Ectodermal cell (in vitro differentiated cells): ENCODE measurements at regions not wholly inside any gene's neighbourhood (a gene's known extent, or its start where the extent isn't known, plus 50 kb on each side); places are given as distances from the start of the nearest gene placed in this dataset.

ENCODE experiments used
- H3K27ac ChIP-seq: 2 replicates; pipeline ENCODE4 v1.7.0; 2013; ENCODE audit warnings: mild to moderate bottlenecking, low read depth, low read length; ENCODE audit not compliant: insufficient read depth, poor library complexity, severe bottlenecking
- H3K27me3 ChIP-seq: 2 replicates; pipeline ENCODE4 v1.7.0; 2013; ENCODE audit warnings: mild to moderate bottlenecking, low read length; ENCODE audit not compliant: insufficient read depth, control insufficient read depth, poor library complexity, severe bottlenecking
- H3K36me3 ChIP-seq: one replicate; pipeline ENCODE4 v1.7.0; 2013; ENCODE audit warnings: low read length; ENCODE audit not compliant: control insufficient read depth, insufficient read depth
- H3K4me1 ChIP-seq: one replicate; pipeline ENCODE4 v1.7.0; 2013; ENCODE audit warnings: low read length; ENCODE audit not compliant: control insufficient read depth, insufficient read depth
- H3K4me3 ChIP-seq: 2 replicates; pipeline ENCODE4 v1.7.0; 2013; ENCODE audit warnings: low read depth, low read length, control low read depth; ENCODE audit not compliant: insufficient read depth
- H3K9me3 ChIP-seq: 2 replicates; pipeline ENCODE4 v1.7.0; 2013; ENCODE audit warnings: mild to moderate bottlenecking, low read length, moderate library complexity; ENCODE audit not compliant: control insufficient read depth
- WGBS, 2 experiments: methylation state at CpG; one replicate each; pipeline ENCODE4 v1.1.7; 2013; ENCODE audit warnings: missing lambda C conversion rate in 2 of 2; 5-methylcytosine and 5-hydroxymethylcytosine counted together

DNA sequence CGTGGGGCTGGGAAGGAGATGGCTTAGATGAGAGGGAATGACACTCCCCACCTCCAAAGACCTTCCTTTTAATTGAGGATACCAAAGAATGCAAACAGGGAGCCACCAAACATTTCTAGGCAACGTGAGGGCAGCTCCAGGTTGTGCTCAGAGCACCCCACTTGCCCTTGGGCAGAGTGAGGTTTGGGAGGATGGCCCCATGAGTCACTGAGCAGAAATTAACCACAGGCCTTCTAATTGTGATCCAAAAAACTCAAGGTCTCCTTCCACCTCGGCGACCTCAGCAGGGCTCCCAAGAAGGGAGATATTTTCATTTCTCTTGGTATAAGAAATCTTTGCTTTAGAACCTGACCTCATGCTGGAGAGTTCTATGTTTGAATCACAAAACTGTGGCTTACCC lies 305.0 kb upstream of the TPM1 start:
- Histone ChIP-seq H3K4me1 (peaks cover 6% of the 10 kb centered on the region), H3K4me3 (no peak overlapping the region), H3K27ac (no peak overlapping the region), H3K36me3 (no peaks in the 10 kb centered on the region), H3K9me3 (no peaks in the 10 kb centered on the region), H3K27me3 (no peaks in the 10 kb centered on the region)
- 91 to 94% methylated on average over 4 of the region's 4 CpGs for WGBS, 2 experiments

DNA sequence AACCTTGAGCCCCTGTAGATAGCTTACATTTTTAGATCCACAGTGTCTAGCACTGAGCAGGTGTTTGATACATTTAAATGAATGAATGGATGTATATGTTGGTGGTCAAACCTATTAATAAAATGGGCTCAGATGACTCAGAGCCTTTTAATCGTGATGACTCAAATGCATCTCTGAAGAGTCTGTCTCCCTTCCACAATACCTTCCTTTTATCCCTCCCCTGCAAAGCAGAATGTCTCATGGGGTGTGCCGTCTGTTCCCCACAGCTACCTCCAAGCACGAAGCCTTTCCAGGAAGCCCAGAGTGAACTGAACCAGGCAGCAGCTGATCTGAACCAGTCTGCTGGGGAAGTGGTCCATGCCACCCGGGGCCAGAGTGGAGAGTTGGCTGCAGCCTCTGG lies 303.5 kb upstream of the TPM1 start:
- Histone ChIP-seq H3K9me3 (no peaks in the 10 kb centered on the region), H3K4me3 (no peak overlapping the region), H3K27me3 (no peaks in the 10 kb centered on the region), H3K4me1 (peaks cover 13% of the 10 kb centered on the region), H3K27ac (no peak overlapping the region), H3K36me3 (no peaks in the 10 kb centered on the region)
- 85 to 91% methylated on average over 4 of the region's 4 CpGs for WGBS, 2 experiments

DNA sequence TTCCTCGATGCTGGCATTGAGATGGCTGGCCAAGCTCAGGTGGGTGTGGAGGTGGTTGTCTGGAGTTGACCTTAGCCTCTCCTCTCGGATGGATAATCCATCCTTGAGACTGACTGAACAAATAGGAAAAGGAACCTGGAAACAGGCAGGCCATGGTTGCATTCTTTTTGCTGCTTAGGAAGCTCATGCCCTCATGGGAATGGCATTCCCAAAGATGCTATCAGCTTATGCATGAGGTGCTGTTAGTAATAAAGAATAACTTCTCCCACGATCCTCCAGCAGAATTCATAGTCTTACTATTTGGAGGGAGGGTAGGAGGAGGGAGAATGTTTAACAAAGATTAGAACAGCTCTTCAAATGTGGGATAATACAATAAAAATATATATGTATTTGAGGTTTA lies 303.0 kb upstream of the TPM1 start:
- Histone ChIP-seq H3K27me3 (no peaks in the 10 kb centered on the region), H3K4me1 (peaks cover 13% of the 10 kb centered on the region), H3K27ac (no peak overlapping the region), H3K9me3 (no peaks in the 10 kb centered on the region), H3K36me3 (no peaks in the 10 kb centered on the region), H3K4me3 (no peak overlapping the region)
- 97 to 98% methylated on average over 2 to 3 of the region's 3 CpGs for WGBS, 2 experiments

DNA sequence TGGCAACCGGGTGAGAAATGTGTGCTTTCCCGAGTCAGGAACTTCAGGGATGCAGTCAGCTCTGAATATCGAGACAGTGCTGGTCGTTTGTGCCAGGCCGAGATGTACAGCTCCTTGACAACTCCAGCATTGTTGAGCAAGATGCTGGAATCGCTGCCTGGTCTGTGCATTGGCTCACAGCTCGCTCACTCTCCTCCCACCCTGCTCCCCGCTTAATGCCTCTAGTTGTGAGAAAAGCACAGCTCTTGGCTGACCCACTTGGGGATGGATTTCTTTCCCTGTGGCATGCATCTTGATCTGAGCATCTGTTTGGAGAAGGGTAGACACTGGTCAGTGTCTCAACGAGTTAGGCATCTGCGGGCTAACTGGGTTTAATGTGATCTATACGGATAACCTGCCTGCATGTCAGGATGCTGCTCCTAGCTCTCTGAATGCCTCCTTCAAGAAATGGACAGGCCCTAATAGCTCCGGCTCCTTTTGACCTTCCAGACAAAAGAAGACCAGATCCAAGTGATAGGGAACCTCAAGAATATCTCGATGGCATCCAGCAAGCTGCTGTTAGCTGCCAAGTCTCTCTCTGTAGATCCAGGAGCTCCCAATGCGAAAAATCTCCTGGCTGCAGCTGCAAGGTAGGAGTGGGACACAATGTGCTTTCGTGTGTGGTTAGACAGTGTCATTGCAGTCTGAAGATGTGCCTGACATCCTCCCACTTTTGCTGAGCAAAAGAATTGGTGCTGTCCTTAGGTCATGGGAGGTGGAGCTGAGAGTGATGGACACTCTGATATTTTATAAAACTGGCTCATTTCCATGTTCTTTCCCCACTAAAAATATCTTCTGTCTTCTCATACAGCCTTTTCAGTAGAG lies 302.2 kb upstream of the TPM1 start:
- H3K27ac ChIP-seq, result no peak overlapping the region

DNA sequence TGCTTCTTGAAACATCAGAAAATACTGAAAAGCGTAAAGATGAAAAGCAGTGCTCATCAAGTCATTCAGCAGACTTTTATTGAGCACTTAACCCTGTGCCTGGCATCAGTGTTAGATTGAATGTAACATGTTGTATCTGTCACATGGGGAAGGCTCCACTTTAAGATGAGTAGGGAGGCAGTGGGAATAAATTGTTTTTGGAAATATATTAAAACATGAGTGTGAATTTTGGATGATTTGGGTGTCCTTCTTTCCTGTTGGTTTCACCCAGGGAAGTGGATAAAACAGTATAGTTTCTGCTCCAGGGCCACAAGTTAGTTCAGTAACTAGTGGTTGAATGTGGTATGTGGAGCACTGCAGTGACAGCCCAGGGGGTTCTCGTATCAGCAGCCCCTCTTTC lies 301.4 kb upstream of the TPM1 start:
- Histone ChIP-seq H3K27ac (no peak overlapping the region), H3K4me3 (no peak overlapping the region), H3K4me1 (peaks cover 13% of the 10 kb centered on the region), H3K9me3 (no peaks in the 10 kb centered on the region), H3K36me3 (no peaks in the 10 kb centered on the region), H3K27me3 (no peaks in the 10 kb centered on the region)
- 85 to 93% methylated on average over 2 of the region's 2 CpGs for WGBS, 2 experiments

More for the DNA sequence above, 302.2 kb upstream of the TPM1 start:
- Histone ChIP-seq H3K4me3 (no peak overlapping the region), H3K36me3 (no peaks in the 10 kb centered on the region), H3K27me3 (no peaks in the 10 kb centered on the region), H3K9me3 (no peaks in the 10 kb centered on the region), H3K4me1 (peaks cover 13% of the 10 kb centered on the region)
- WGBS, 2 experiments, result 91 to 94% methylated on average over 15 of the region's 15 CpGs

DNA sequence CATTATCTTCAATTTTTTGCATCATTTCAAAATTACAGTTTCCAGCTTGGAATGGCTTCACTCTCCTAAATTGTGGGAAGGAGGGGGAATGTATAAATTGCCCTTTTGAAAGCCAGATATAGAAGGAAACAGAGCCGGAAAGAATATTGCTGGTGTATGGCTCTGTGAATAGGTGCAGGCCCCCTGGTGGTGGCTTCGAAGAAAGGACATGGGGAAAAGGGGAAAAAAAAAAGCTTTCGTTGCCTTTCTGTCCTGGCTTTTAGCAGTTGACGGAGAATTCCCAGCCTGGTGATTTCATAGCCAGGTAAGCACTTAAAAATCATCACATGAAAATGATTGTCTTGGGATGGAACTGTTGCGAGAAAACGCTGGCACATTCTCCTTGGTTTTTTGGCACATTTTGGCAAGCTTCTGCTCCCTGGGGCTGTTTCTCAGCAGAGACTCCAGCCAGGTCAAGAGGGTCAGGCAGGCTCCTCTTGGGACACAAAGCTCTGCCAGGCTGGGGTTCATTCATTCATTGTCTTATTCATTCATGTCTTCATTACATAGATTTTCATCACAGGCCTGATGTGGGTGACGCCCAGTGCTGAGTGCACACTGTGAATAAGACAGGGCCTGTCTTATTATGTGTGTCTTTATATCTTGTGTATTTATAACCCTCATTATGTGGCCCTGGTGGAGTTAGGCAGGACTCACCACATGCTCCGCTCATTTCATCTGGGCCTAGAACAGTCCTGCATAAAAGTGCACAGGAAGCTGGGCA lies 300.0 kb upstream of the TPM1 start:
- Histone ChIP-seq H3K27me3 (no peaks in the 10 kb centered on the region), H3K36me3 (no peaks in the 10 kb centered on the region), H3K9me3 (no peaks in the 10 kb centered on the region), H3K4me1 (peaks cover 13% of the 10 kb centered on the region), H3K27ac (peak overlapping the region; percentile 18), H3K4me3 (no peak overlapping the region)
- WGBS, 2 experiments, result 47 to 48% methylated on average over 8 of the region's 8 CpGs

DNA sequence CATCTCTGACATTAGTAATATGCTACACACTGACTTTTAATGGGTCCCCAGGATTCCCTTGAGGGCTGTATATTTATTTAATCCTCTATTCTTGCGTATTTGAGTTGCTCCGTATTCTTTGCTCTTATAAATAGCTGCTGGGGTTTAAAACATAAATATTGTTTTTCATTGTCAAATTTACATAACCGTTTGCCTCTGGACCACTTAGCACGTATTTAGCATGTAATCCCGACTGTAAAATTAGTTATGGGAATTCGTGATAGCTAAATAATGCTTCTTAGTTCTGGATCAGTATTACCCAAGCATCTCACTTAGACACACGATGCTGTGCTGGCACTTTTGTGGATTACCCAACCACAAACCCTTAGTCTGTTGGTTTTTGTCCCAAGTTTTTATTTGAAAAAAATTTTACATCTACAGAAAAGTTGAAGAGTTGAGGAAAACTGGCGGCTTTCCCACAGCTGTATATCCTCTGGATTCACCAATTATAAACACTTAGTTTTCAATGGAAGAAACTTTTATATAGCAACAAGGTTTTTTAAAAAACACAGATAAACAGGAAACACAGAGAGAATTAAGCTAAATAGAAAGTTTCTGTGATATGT lies 296.8 kb upstream of the TPM1 start:
- peaks cover 17% of the 10 kb centered on the region for H3K4me1 ChIP-seq
- WGBS, 2 experiments, result 92 to 94% methylated on average over 4 to 7 of the region's 8 CpGs
- H3K9me3 ChIP-seq, result no peaks in the 10 kb centered on the region
- H3K27me3 ChIP-seq, result no peaks in the 10 kb centered on the region
- H3K4me3 ChIP-seq, result no peak overlapping the region
- H3K27ac ChIP-seq, result no peak overlapping the region
- H3K36me3 ChIP-seq, result no peaks in the 10 kb centered on the region

DNA sequence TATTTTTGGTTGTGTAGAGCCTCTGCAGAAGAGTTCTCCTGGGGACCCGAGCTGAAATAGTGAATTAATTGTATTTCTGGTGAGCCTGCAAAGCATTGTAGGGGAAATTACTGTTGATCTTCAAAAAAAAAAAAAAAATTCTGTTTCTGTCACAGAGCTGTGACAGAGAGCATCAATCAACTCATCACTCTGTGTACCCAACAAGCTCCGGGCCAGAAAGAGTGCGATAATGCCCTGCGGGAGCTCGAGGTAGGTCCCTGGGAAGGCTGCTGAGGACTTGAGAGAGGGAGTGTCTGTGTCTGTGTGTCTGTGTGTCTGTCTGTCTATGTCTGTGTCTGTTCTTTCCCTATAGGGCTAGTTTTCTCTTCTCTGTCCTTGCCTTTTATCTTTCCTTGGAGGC lies 294.4 kb upstream of the TPM1 start:
- Histone ChIP-seq H3K27ac (no peak overlapping the region), H3K4me3 (no peak overlapping the region), H3K27me3 (no peaks in the 10 kb centered on the region), H3K4me1 (peaks cover 5% of the 10 kb centered on the region), H3K9me3 (no peaks in the 10 kb centered on the region), H3K36me3 (no peaks in the 10 kb centered on the region)
- WGBS, 2 experiments, result 86 to 94% methylated on average over 5 of the region's 5 CpGs

DNA sequence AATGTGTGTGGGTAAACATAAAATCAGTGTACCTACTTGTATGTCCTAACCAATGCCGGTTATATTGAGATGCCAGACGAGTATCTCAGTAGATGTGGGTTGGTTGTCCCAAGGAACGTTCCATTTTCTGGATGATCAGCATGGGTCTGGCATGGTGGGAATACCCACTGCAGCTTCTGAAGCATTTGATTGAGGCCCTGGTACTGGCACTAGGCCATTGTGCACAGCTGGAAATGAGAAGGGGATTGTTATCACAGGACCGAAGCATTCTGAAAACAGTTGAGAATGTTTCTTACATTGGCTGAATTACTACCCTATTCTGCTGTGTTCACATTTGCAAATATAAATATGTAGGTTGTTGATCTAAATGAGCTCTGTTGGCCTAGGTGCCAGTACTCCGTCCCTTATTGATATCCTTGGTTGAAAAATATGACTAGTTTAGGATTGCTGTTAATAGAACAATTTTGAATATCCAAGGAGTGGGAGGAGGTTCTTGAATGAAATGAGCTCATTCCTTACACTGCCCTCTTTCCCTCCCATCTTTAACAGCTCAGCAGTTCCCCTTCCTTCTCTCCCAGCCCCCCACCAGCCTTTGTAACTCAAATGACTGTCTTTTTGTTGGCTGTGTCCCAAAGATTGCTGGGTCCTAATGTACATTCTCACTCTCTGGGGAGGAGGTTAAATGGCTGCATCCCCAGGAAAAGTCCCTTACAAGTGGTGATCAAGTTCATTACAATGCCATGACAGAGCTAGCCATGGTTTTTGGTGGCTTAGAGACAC lies 293.3 kb upstream of the TPM1 start:
- Histone ChIP-seq H3K4me3 (no peak overlapping the region), H3K27me3 (no peaks in the 10 kb centered on the region), H3K27ac (no peak overlapping the region), H3K9me3 (no peaks in the 10 kb centered on the region), H3K4me1 (peaks cover 4% of the 10 kb centered on the region), H3K36me3 (no peaks in the 10 kb centered on the region)
- 68 to 81% methylated on average over 5 of the region's 5 CpGs for WGBS, 2 experiments
